DND-41 (cell line): ENCODE measurements at regions not wholly inside any gene's neighbourhood (a gene's known extent, or its start where the extent isn't known, plus 50 kb on each side); places are given as distances from the start of the nearest gene placed in this dataset.

Source experiments
- ATAC-seq: fragments of 200-7000 bp; cut with Tn5 transposase; 3 replicates; pipeline ENCODE4 v1.9.1; 2021; ENCODE audit warnings: low read depth; ENCODE audit not compliant: insufficient read depth
- DNase-seq: peaks from one replicate; pipeline ENCODE4 v3.0.0-alpha.2; 2020
- H2AFZ ChIP-seq: 2 replicates; pipeline ENCODE4 v1.6.0; 2012; ENCODE audit warnings: low read depth, low read length
- H3K27ac ChIP-seq: 2 replicates; pipeline ENCODE4 v1.5.1; 2012; ENCODE audit warnings: low read length, inconsistent platforms
- H3K27me3 ChIP-seq: fragments of 200-600 bp; sonication (generic); 2 replicates; pipeline ENCODE4 v1.6.0; 2012; ENCODE audit warnings: low read length, mild to moderate bottlenecking, inconsistent platforms; ENCODE audit not compliant: insufficient read depth, poor library complexity
- H3K36me3 ChIP-seq: 2 replicates; pipeline ENCODE4 v1.5.1; 2012; ENCODE audit warnings: low read length, inconsistent platforms; ENCODE audit not compliant: insufficient read depth
- H3K4me1 ChIP-seq: 2 replicates; pipeline ENCODE4 v1.5.1; 2012; ENCODE audit warnings: mild to moderate bottlenecking, low read length; ENCODE audit not compliant: insufficient read depth
- H3K4me2 ChIP-seq: 2 replicates; pipeline ENCODE4 v1.6.0; 2012; ENCODE audit warnings: mild to moderate bottlenecking, moderate library complexity, low read length, inconsistent platforms; ENCODE audit not compliant: insufficient read depth
- H3K4me3 ChIP-seq, 2 experiments: fragments of 200-600 bp in 1 of 2; shearing (Covaris generic) in 1 of 2; 2 replicates each; pipeline ENCODE4 v1.5.1; 2012 to 2016; ENCODE audit warnings: inconsistent platforms in 2 of 2, low read length in 2 of 2, mild to moderate bottlenecking in 2 of 2, low read depth in 1 of 2, moderate library complexity in 1 of 2
- H3K79me2 ChIP-seq: 2 replicates; pipeline ENCODE4 v1.6.0; 2012; ENCODE audit warnings: low read length, inconsistent platforms; ENCODE audit not compliant: insufficient read depth
- H3K9ac ChIP-seq: 2 replicates; pipeline ENCODE4 v1.6.0; 2012; ENCODE audit warnings: low read depth, mild to moderate bottlenecking, inconsistent platforms, low read length, moderate library complexity
- H3K9me3 ChIP-seq: 2 replicates; pipeline ENCODE4 v1.5.1; 2012; ENCODE audit warnings: low read length, moderate library complexity, mild to moderate bottlenecking, inconsistent platforms; ENCODE audit not compliant: insufficient read depth, severe bottlenecking
- H4K20me1 ChIP-seq: 2 replicates; pipeline ENCODE4 v1.6.0; 2012; ENCODE audit warnings: low read length; ENCODE audit not compliant: insufficient read depth
- EZH2 ChIP-seq: IDR thresholded peaks from 3 replicates; pipeline ENCODE4 v1.6.1; 2012; ENCODE audit warnings: borderline replicate concordance, low read depth, mild to moderate bottlenecking, moderate library complexity, low read length, inconsistent platforms; ENCODE audit not compliant: severe bottlenecking
- TF ChIP-seq, protein P1 (sequence below): IDR thresholded peaks from 2 replicates; pipeline ENCODE4 v1.5.1; 2012; ENCODE audit warnings: borderline replicate concordance, low read length, moderate library complexity, mild to moderate bottlenecking; ENCODE audit not compliant: poor library complexity, severe bottlenecking; ENCODE audit errors: extremely low read depth

- Histone ChIP-seq H3K9me3 (no peaks in the 10 kb centered on the region), H3K4me2 (no peak overlapping the region), H3K4me1 (no peaks in the 10 kb centered on the region), H3K4me3 (no peak overlapping the region), H4K20me1 (no peaks in the 10 kb centered on the region), H3K79me2 (no peaks in the 10 kb centered on the region), H3K9ac (no peak overlapping the region), H3K27ac (no peak overlapping the region), H2AFZ (no peak overlapping the region), H3K36me3 (no peaks in the 10 kb centered on the region), H3K27me3 (no peaks in the 10 kb centered on the region)
- TF ChIP-seq, protein P1, sequence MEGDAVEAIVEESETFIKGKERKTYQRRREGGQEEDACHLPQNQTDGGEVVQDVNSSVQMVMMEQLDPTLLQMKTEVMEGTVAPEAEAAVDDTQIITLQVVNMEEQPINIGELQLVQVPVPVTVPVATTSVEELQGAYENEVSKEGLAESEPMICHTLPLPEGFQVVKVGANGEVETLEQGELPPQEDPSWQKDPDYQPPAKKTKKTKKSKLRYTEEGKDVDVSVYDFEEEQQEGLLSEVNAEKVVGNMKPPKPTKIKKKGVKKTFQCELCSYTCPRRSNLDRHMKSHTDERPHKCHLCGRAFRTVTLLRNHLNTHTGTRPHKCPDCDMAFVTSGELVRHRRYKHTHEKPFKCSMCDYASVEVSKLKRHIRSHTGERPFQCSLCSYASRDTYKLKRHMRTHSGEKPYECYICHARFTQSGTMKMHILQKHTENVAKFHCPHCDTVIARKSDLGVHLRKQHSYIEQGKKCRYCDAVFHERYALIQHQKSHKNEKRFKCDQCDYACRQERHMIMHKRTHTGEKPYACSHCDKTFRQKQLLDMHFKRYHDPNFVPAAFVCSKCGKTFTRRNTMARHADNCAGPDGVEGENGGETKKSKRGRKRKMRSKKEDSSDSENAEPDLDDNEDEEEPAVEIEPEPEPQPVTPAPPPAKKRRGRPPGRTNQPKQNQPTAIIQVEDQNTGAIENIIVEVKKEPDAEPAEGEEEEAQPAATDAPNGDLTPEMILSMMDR = no peak
- TF ChIP-seq EZH2 = no peak
- ATAC-seq = no peak
- no peak for DNase-seq
Observed at GRCh38 chr3:177525987-177526712, 328.9 kb upstream of the TBL1XR1 start.

DNA sequence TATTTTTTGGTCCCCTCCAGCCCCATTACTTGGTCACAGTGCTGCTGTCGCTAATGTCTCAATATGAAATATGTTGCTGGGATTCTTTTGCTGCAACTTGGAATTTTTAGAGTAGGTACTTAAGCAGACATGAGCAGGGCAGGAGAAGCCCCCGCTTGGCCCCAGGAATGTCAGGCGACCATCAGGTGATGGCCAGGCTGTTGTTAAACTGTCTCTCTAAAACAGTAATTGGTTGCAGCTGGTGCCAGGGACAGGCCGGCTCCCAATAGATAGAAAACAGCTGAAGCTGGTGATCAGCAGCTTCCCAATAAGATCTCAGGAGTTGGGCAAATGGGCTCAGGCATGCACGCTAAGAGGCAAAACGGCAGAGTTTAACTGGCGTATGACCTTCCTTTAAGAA, 329.9 kb upstream of the TBL1XR1 start:
- Histone ChIP-seq H3K27me3 (no peaks in the 10 kb centered on the region), H3K9ac (no peak overlapping the region), H3K4me1 (no peaks in the 10 kb centered on the region), H3K4me3 (no peak overlapping the region), H3K4me2 (no peak overlapping the region), H3K36me3 (no peaks in the 10 kb centered on the region), H3K27ac (no peak overlapping the region), H3K79me2 (no peaks in the 10 kb centered on the region), H4K20me1 (no peaks in the 10 kb centered on the region), H2AFZ (no peak overlapping the region), H3K9me3 (no peaks in the 10 kb centered on the region)
- no peak for TF ChIP-seq EZH2
- TF ChIP-seq, protein P1 = no peak
- DNase-seq (no peak), ATAC-seq (no peak)

DNA sequence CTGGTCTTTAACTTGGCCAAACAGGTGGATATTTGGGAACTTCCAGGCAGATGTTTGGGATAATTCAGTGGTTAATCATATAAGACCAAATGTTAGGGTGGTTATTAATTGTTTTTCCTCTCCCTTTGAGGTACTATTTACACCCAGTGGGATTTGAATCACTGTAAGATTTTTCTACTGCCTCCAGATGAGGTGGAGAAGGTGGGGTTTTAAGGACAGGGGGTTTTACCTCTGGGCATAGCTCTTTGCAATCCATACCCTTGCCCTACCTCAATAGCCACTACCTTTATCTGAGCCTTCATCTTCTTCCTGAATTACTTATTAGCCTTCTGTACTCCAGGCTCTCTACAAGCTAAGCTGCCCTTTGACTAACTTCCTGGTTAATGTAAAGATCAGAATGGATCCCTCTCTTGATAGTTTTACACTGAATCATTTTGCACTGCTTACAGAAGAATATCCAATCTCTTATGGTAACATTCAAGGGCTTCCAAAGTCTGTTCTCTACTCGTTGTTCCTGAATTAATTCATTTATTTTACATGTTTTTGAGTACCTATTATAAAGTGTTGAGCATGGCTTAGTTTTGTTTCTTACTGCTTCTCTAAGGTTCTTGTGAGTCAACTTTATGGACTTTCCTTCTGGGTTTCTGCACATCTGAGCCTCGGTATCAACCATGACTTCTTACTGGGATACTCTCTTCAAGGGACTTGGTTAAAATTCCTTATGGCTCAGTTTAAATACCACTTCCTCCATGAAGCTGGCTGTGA, 331.2 kb upstream of the TBL1XR1 start:
- no peaks in the 10 kb centered on the region for H3K4me1 ChIP-seq
- H2AFZ ChIP-seq = peak overlapping the region; percentile 42; the same call in 1 of the 2 replicates
- no peaks in the 10 kb centered on the region for H3K9me3 ChIP-seq
- ATAC-seq (no peak), DNase-seq (no peak)
- no peaks in the 10 kb centered on the region for H3K79me2 ChIP-seq
- no peak overlapping the region for H3K4me3 ChIP-seq
- H3K36me3 ChIP-seq = no peaks in the 10 kb centered on the region
- no peak overlapping the region for H3K27ac ChIP-seq
- H3K4me2 ChIP-seq = no peak overlapping the region
- H3K27me3 ChIP-seq = no peaks in the 10 kb centered on the region
- H3K9ac ChIP-seq = no peak overlapping the region
- TF ChIP-seq EZH2 = no peak
- TF ChIP-seq, protein P1 = no peak
- H4K20me1 ChIP-seq = no peaks in the 10 kb centered on the region
